Activated naive CD4-positive, alpha-beta T cell treated with anti-CD3 and anti-CD28 coated beads, Interleukin-2, amount 10 ng/mL, durations not matched to agents 7 days and 5 days (primary cell): ENCODE measurements at regions not wholly inside any gene's neighbourhood (a gene's known extent, or its start where the extent isn't known, plus 50 kb on each side); places are given as distances from the start of the nearest gene placed in this dataset.
"Not testable (repeated sequence)": the region's sequence is repeated elsewhere in the genome, so short reads cannot be mapped to it uniquely, and the experiment has no call there.

ENCODE experiments used
- CTCF ChIA-PET: fragments of 350-600 bp; sonication (Branson Sonifier 250); formaldehyde crosslinking; loops from one replicate; lab custom pipeline; 2021; ENCODE audit warnings: antibody characterized with exemption; lab: Charles Lee
- DNase-seq: peaks from one replicate; pipeline ENCODE4 v3.0.0-alpha.2; 2020
- H3K27ac Mint-ChIP-seq: one replicate; pipeline ENCODE4 v1.8.0; 2021; ENCODE audit warnings: mild to moderate bottlenecking, moderate library complexity, mixed read lengths
- H3K27me3 Mint-ChIP-seq: one replicate; pipeline ENCODE4 v1.8.0; 2021; ENCODE audit warnings: mild to moderate bottlenecking, mixed read lengths
- H3K36me3 Mint-ChIP-seq: one replicate; pipeline ENCODE4 v1.8.0; 2021; ENCODE audit warnings: mixed read lengths
- H3K4me1 Mint-ChIP-seq: one replicate; pipeline ENCODE4 v1.8.0; 2021; ENCODE audit warnings: mixed read lengths
- H3K4me3 Mint-ChIP-seq: one replicate; pipeline ENCODE4 v1.8.0; 2021; ENCODE audit warnings: mild to moderate bottlenecking, moderate library complexity, mixed read lengths
- H3K9me3 Mint-ChIP-seq: one replicate; pipeline ENCODE4 v1.8.0; 2021; ENCODE audit warnings: mixed read lengths

GRCh38 chr7:7017707-7018280 lies 164.6 kb upstream of the C1GALT1 start:
- Mint-ChIP-seq H3K9me3 (no peaks in the 10 kb centered on the region), H3K36me3 (no peaks in the 10 kb centered on the region), H3K27me3 (no peaks in the 10 kb centered on the region), H3K4me1 (no peaks in the 10 kb centered on the region), H3K4me3 (no peak overlapping the region), H3K27ac (no peak overlapping the region)
- CTCF ChIA-PET, result no interaction called here
- no peak for DNase-seq

- DNase-seq, result no peak
- H3K36me3 Mint-ChIP-seq, result no peaks in the 10 kb centered on the region
- CTCF ChIA-PET, result no interaction called here
Measured at GRCh38 chr7:7018290-7018689, 164.1 kb upstream of the C1GALT1 start.

GRCh38 chr7:7032221-7032620 lies 150.1 kb upstream of the C1GALT1 start:
- Mint-ChIP-seq H3K36me3 (no peaks in the 10 kb centered on the region), H3K27ac (no peak overlapping the region), H3K4me3 (no peak overlapping the region), H3K4me1 (no peaks in the 10 kb centered on the region), H3K27me3 (peaks cover 12% of the 10 kb centered on the region), H3K9me3 (no peaks in the 10 kb centered on the region)
- DNase-seq, result no peak
- CTCF ChIA-PET, result no interaction called here

More at GRCh38 chr7:7018290-7018689, 164.1 kb upstream of the C1GALT1 start:
- Mint-ChIP-seq H3K4me3 (no peak overlapping the region), H3K27ac (no peak overlapping the region), H3K4me1 (no peaks in the 10 kb centered on the region), H3K9me3 (no peaks in the 10 kb centered on the region), H3K27me3 (no peaks in the 10 kb centered on the region)

- Mint-ChIP-seq H3K4me3 (no peak overlapping the region), H3K27me3 (peaks cover 8% of the 10 kb centered on the region), H3K4me1 (no peaks in the 10 kb centered on the region), H3K9me3 (no peaks in the 10 kb centered on the region), H3K36me3 (no peaks in the 10 kb centered on the region), H3K27ac (no peak overlapping the region)
- CTCF ChIA-PET, result no interaction called here
- no peak for DNase-seq
Measured at GRCh38 chr7:7035851-7036250, 146.5 kb upstream of the C1GALT1 start.

GRCh38 chr7:7042286-7042893 lies 140.0 kb upstream of the C1GALT1 start:
- H3K27ac Mint-ChIP-seq, result peak overlapping the region; percentile 42
- H3K4me3 Mint-ChIP-seq, H3K36me3 Mint-ChIP-seq, H3K9me3 Mint-ChIP-seq, H3K4me1 Mint-ChIP-seq, CTCF ChIA-PET, H3K27me3 Mint-ChIP-seq: not testable (repeated sequence)
- DNase-seq, result peak; percentile 32

GRCh38 chr7:7044806-7045205 lies 137.5 kb upstream of the C1GALT1 start:
- H3K4me1 Mint-ChIP-seq, result peaks cover 6% of the 10 kb centered on the region
- CTCF ChIA-PET, result no interaction called here
- no peak overlapping the region for H3K27ac Mint-ChIP-seq
- DNase-seq, result no peak
- no peaks in the 10 kb centered on the region for H3K27me3 Mint-ChIP-seq
- H3K4me3 Mint-ChIP-seq, result no peak overlapping the region
- no peaks in the 10 kb centered on the region for H3K36me3 Mint-ChIP-seq
- peaks cover 4% of the 10 kb centered on the region for H3K9me3 Mint-ChIP-seq

GRCh38 chr7:7048213-7048612 lies 134.1 kb upstream of the C1GALT1 start:
- Mint-ChIP-seq H3K36me3 (no peaks in the 10 kb centered on the region), H3K4me3 (no peak overlapping the region), H3K4me1 (no peaks in the 10 kb centered on the region), H3K27ac (no peak overlapping the region), H3K27me3 (peaks cover 5% of the 10 kb centered on the region), H3K9me3 (peaks cover 2% of the 10 kb centered on the region)
- no peak for DNase-seq
- CTCF ChIA-PET, result no interaction called here

- no peak overlapping the region for H3K27ac Mint-ChIP-seq
- H3K9me3 Mint-ChIP-seq, result peaks cover 2% of the 10 kb centered on the region
- no peaks in the 10 kb centered on the region for H3K4me1 Mint-ChIP-seq
- no peak overlapping the region for H3K4me3 Mint-ChIP-seq
- H3K36me3 Mint-ChIP-seq, result no peaks in the 10 kb centered on the region
- CTCF ChIA-PET, result interaction anchor here (0.7 kb wide), 1 partner anchor 131 kb away, joined by 3 read pairs; the partner anchor contains the start of gene C1GALT1
- H3K27me3 Mint-ChIP-seq, result peaks cover 5% of the 10 kb centered on the region
- no peak for DNase-seq
Measured at GRCh38 chr7:7051206-7051877, 131.0 kb upstream of the C1GALT1 start.

- no peaks in the 10 kb centered on the region for H3K9me3 Mint-ChIP-seq
- H3K4me3 Mint-ChIP-seq, result no peak overlapping the region
- no peak overlapping the region for H3K27ac Mint-ChIP-seq
- no peaks in the 10 kb centered on the region for H3K36me3 Mint-ChIP-seq
- no peak for DNase-seq
- no peaks in the 10 kb centered on the region for H3K4me1 Mint-ChIP-seq
- CTCF ChIA-PET, result no interaction called here
- H3K27me3 Mint-ChIP-seq, result peaks cover 5% of the 10 kb centered on the region
Measured at GRCh38 chr7:7054252-7054830, 128.0 kb upstream of the C1GALT1 start.

- H3K4me3 Mint-ChIP-seq, result no peak overlapping the region
- H3K36me3 Mint-ChIP-seq, result no peaks in the 10 kb centered on the region
- CTCF ChIA-PET, result no interaction called here
- no peaks in the 10 kb centered on the region for H3K27me3 Mint-ChIP-seq
- H3K4me1 Mint-ChIP-seq, result no peaks in the 10 kb centered on the region
- DNase-seq, result no peak
- H3K27ac Mint-ChIP-seq, result no peak overlapping the region
- no peaks in the 10 kb centered on the region for H3K9me3 Mint-ChIP-seq
Measured at GRCh38 chr7:7060828-7061599, 121.3 kb upstream of the C1GALT1 start.

- CTCF ChIA-PET, result no interaction called here
- Mint-ChIP-seq H3K27me3 (no peaks in the 10 kb centered on the region), H3K4me3 (no peak overlapping the region), H3K4me1 (no peaks in the 10 kb centered on the region), H3K36me3 (no peaks in the 10 kb centered on the region), H3K9me3 (no peaks in the 10 kb centered on the region), H3K27ac (no peak overlapping the region)
- DNase-seq, result no peak
Measured at GRCh38 chr7:7077945-7078344, 104.4 kb upstream of the C1GALT1 start.

- CTCF ChIA-PET, result no interaction called here
- Mint-ChIP-seq H3K9me3 (no peaks in the 10 kb centered on the region), H3K4me1 (no peaks in the 10 kb centered on the region), H3K36me3 (no peaks in the 10 kb centered on the region), H3K27me3 (no peaks in the 10 kb centered on the region), H3K27ac (no peak overlapping the region), H3K4me3 (no peak overlapping the region)
- no peak for DNase-seq
Measured at GRCh38 chr7:7080802-7081201, 101.5 kb upstream of the C1GALT1 start.

- H3K4me3 Mint-ChIP-seq, result no peak overlapping the region
- peaks cover 7% of the 10 kb centered on the region for H3K27me3 Mint-ChIP-seq
- H3K9me3 Mint-ChIP-seq, result peaks cover 8% of the 10 kb centered on the region
- DNase-seq, result no peak
- H3K27ac Mint-ChIP-seq, result no peak overlapping the region
- CTCF ChIA-PET, result no interaction called here
- no peaks in the 10 kb centered on the region for H3K36me3 Mint-ChIP-seq
- no peaks in the 10 kb centered on the region for H3K4me1 Mint-ChIP-seq
Measured at GRCh38 chr7:7090460-7090859, 91.9 kb upstream of the C1GALT1 start.

GRCh38 chr7:7098280-7098818 lies 84.0 kb upstream of the C1GALT1 start:
- Mint-ChIP-seq H3K9me3 (no peaks in the 10 kb centered on the region), H3K36me3 (no peaks in the 10 kb centered on the region), H3K27ac (no peak overlapping the region), H3K4me1 (peaks cover 4% of the 10 kb centered on the region), H3K4me3 (no peak overlapping the region), H3K27me3 (peaks cover 13% of the 10 kb centered on the region)
- CTCF ChIA-PET, result no interaction called here
- DNase-seq, result no peak
